IMR-90 (cell line): ENCODE measurements at regions not wholly inside any gene's neighbourhood (a gene's known extent, or its start where the extent isn't known, plus 50 kb on each side); places are given as distances from the start of the nearest gene placed in this dataset.
A peak's percentile ranks its signal among the peaks of the same experiment; 100 is the strongest.

ENCODE experiments used
- ATAC-seq: fragments of 200-7000 bp; cut with Tn5 transposase; 2 replicates; pipeline ENCODE4 v1.9.1; 2020; ENCODE audit warnings: low read depth, mild to moderate bottlenecking, moderate library complexity
- BruUV-seq: library from RNA; stranded (reverse); fragments of 400-500 nt; replicated peaks from 2 replicates; lab custom pipeline; 2021; lab: Mats Ljungman, UMichigan
- CTCF ChIA-PET: fragments of 300-600 bp; formaldehyde crosslinking; extraction: SDS; loops from one replicate; lab custom pipeline; 2021; ENCODE audit warnings: antibody characterized with exemption; lab: Yijun Ruan, JAX
- POLR2A ChIA-PET: fragments of 300-600 bp; sonication (Branson Sonifier 250); formaldehyde crosslinking; loops from one replicate; lab custom pipeline; 2022; ENCODE audit warnings: antibody characterized with exemption; ENCODE audit not compliant: unreplicated experiment; lab: Charles Lee
- DNase-seq: peaks from one replicate; pipeline ENCODE4 v3.0.0; 2013
- H2AFZ ChIP-seq: replicated peaks from 2 replicates; pipeline ENCODE3; 2013; ENCODE audit warnings: low read length, mild to moderate bottlenecking; ENCODE audit not compliant: poor library complexity
- H2AK5ac ChIP-seq: 2 replicates; pipeline ENCODE4 v1.6.1; 2013; ENCODE audit warnings: low read depth, low read length, inconsistent platforms
- H2AK9ac ChIP-seq: replicated peaks from 2 replicates; pipeline ENCODE3; 2013; ENCODE audit warnings: mild to moderate bottlenecking, low read depth, low read length, moderate library complexity; ENCODE audit not compliant: poor library complexity
- H2BK120ac ChIP-seq: 2 replicates; pipeline ENCODE4 v1.6.1; 2013; ENCODE audit warnings: low read depth, low read length, inconsistent platforms
- H2BK15ac ChIP-seq: 3 replicates; pipeline ENCODE4 v1.6.1; 2013; ENCODE audit warnings: low read depth, low read length, inconsistent platforms
- H2BK20ac ChIP-seq: 2 replicates; pipeline ENCODE4 v1.6.1; 2013; ENCODE audit warnings: low read depth, mild to moderate bottlenecking, inconsistent platforms, low read length, moderate library complexity
- H2BK5ac ChIP-seq: 2 replicates; pipeline ENCODE4 v1.6.1; 2013; ENCODE audit warnings: mild to moderate bottlenecking, low read depth, low read length, inconsistent platforms; ENCODE audit not compliant: poor library complexity, severe bottlenecking
- H3K14ac ChIP-seq: replicated peaks from 2 replicates; pipeline ENCODE4 v1.6.1; 2013; ENCODE audit warnings: low read depth, low read length, inconsistent platforms
- H3K18ac ChIP-seq: 2 replicates; pipeline ENCODE4 v1.6.1; 2013; ENCODE audit warnings: low read depth, low read length, control low read depth
- H3K23ac ChIP-seq: 2 replicates; pipeline ENCODE4 v1.6.1; 2013; ENCODE audit warnings: low read depth, low read length, inconsistent platforms
- H3K27ac ChIP-seq: 2 replicates; pipeline ENCODE4 v1.5.1; 2013; ENCODE audit warnings: mild to moderate bottlenecking, control low read depth, low read length; ENCODE audit not compliant: insufficient read depth
- H3K27me3 ChIP-seq: 2 replicates; pipeline ENCODE4 v1.6.1; 2013; ENCODE audit warnings: low read length; ENCODE audit not compliant: control insufficient read depth, insufficient read depth
- H3K36me3 ChIP-seq: 2 replicates; pipeline ENCODE4 v1.6.1; 2013; ENCODE audit warnings: low read length, mixed read lengths; ENCODE audit not compliant: control insufficient read depth, insufficient read depth
- H3K4ac ChIP-seq: 2 replicates; pipeline ENCODE4 v1.6.1; 2013; ENCODE audit warnings: low read depth, low read length, inconsistent platforms
- H3K4me1 ChIP-seq: 2 replicates; pipeline ENCODE4 v1.6.1; 2013; ENCODE audit warnings: low read length, mixed read lengths; ENCODE audit not compliant: control insufficient read depth, insufficient read depth
- H3K4me2 ChIP-seq: 2 replicates; pipeline ENCODE4 v1.6.1; 2013; ENCODE audit warnings: low read depth, mild to moderate bottlenecking, control low read depth, low read length, moderate library complexity
- H3K4me3 ChIP-seq: 2 replicates; pipeline ENCODE4 v1.5.1; 2013; ENCODE audit warnings: low read depth, mild to moderate bottlenecking, control low read depth, low read length, moderate library complexity; ENCODE audit not compliant: insufficient read depth
- H3K56ac ChIP-seq: 2 replicates; pipeline ENCODE4 v1.6.1; 2013; ENCODE audit warnings: low read length, inconsistent platforms; ENCODE audit not compliant: insufficient read depth; ENCODE audit errors: extremely low read depth
- H3K79me1 ChIP-seq, 2 experiments: 2 replicates each; pipeline ENCODE4 v1.6.1; 2013; ENCODE audit warnings: low read length in 2 of 2, inconsistent platforms in 1 of 2, low read depth in 1 of 2
- H3K9ac ChIP-seq: 2 replicates; pipeline ENCODE4 v1.6.1; 2013; ENCODE audit warnings: low read depth, low read length, control low read depth
- H3K9me1 ChIP-seq: 2 replicates; pipeline ENCODE4 v1.6.1; 2013; ENCODE audit warnings: low read length, inconsistent platforms; ENCODE audit not compliant: insufficient read depth
- H3K9me3 ChIP-seq: 2 replicates; pipeline ENCODE4 v1.6.1; 2013; ENCODE audit warnings: low read length; ENCODE audit not compliant: control insufficient read depth, insufficient read depth
- H4K20me1 ChIP-seq: 2 replicates; pipeline ENCODE4 v1.6.1; 2013; ENCODE audit warnings: low read length, inconsistent platforms; ENCODE audit not compliant: insufficient read depth
- H4K5ac ChIP-seq: 2 replicates; pipeline ENCODE4 v1.6.1; 2013; ENCODE audit warnings: mild to moderate bottlenecking, low read depth, low read length, control low read depth
- H4K8ac ChIP-seq, 2 experiments: 2 replicates each; pipeline ENCODE4 v1.6.1; 2013; ENCODE audit warnings: low read depth in 2 of 2, low read length in 2 of 2, control low read depth in 1 of 2, inconsistent platforms in 1 of 2
- H4K91ac ChIP-seq: 2 replicates; pipeline ENCODE4 v1.6.1; 2013; ENCODE audit warnings: low read depth, low read length, inconsistent platforms; ENCODE audit not compliant: insufficient read depth
- BHLHE40 ChIP-seq: fragments of 150-350 bp; IDR thresholded peaks from 2 replicates; pipeline ENCODE4 v1.6.1; 2016; ENCODE audit warnings: mild to moderate bottlenecking, low read depth, low read length
- CEBPB ChIP-seq: IDR thresholded peaks from 2 replicates; pipeline ENCODE4 v1.6.1; 2012; ENCODE audit warnings: low read depth, low read length, improper control_type of control experiment
- CHD1 ChIP-seq: IDR thresholded peaks from 2 replicates; pipeline ENCODE4 v1.6.1; 2012; ENCODE audit warnings: low read depth, low read length, improper control_type of control experiment
- CTCF ChIP-seq: conservative IDR thresholded peaks from 2 replicates; pipeline ENCODE4 v1.5.1; 2012; ENCODE audit warnings: mild to moderate bottlenecking, low read depth, low read length, improper control_type of control experiment
- ELK1 ChIP-seq: fragments of 150-350 bp; IDR thresholded peaks from 2 replicates; pipeline ENCODE4 v1.6.1; 2016; ENCODE audit warnings: low read depth, mild to moderate bottlenecking, low read length, moderate library complexity, borderline replicate concordance
- FOS ChIP-seq: fragments of 150-350 bp; IDR thresholded peaks from 2 replicates; pipeline ENCODE4 v1.6.1; 2016; ENCODE audit warnings: low read depth, low read length
- MAFK ChIP-seq: IDR thresholded peaks from 2 replicates; pipeline ENCODE4 v1.6.1; 2012; ENCODE audit warnings: low read depth, low read length, improper control_type of control experiment
- MAZ ChIP-seq: IDR thresholded peaks from 2 replicates; pipeline ENCODE4 v1.6.1; 2012; ENCODE audit warnings: low read depth, mild to moderate bottlenecking, low read length, improper control_type of control experiment, moderate library complexity, borderline replicate concordance
- MXI1 ChIP-seq: IDR thresholded peaks from 2 replicates; pipeline ENCODE4 v1.6.1; 2012; ENCODE audit warnings: low read depth, mild to moderate bottlenecking, low read length, moderate library complexity, borderline replicate concordance
- NFE2L2 ChIP-seq: fragments of 150-350 bp; IDR thresholded peaks from 2 replicates; pipeline ENCODE4 v1.6.1; 2016; ENCODE audit warnings: low read depth, mild to moderate bottlenecking, low read length
- POLR2A ChIP-seq: IDR thresholded peaks from 2 replicates; pipeline ENCODE4 v1.6.1; 2012; ENCODE audit warnings: mild to moderate bottlenecking, low read depth, low read length
- RAD21 ChIP-seq: IDR thresholded peaks from 2 replicates; pipeline ENCODE4 v1.6.1; 2012; ENCODE audit warnings: low read length, improper control_type of control experiment
- RCOR1 ChIP-seq: IDR thresholded peaks from 2 replicates; pipeline ENCODE4 v1.6.1; 2012; ENCODE audit warnings: mild to moderate bottlenecking, low read length, improper control_type of control experiment; ENCODE audit not compliant: insufficient replicate concordance
- RFX5 ChIP-seq: IDR thresholded peaks from 2 replicates; pipeline ENCODE4 v1.8.0; 2012; ENCODE audit warnings: low read depth, mild to moderate bottlenecking, low read length, moderate library complexity
- SMC3 ChIP-seq: fragments of 150-350 bp; IDR thresholded peaks from 2 replicates; pipeline ENCODE4 v1.6.1; 2016; ENCODE audit warnings: low read depth, mild to moderate bottlenecking, antibody characterized with exemption, low read length, moderate library complexity
- USF2 ChIP-seq: fragments of 150-350 bp; IDR thresholded peaks from 2 replicates; pipeline ENCODE4 v1.6.1; 2017; ENCODE audit warnings: mild to moderate bottlenecking, antibody characterized with exemption, low read length, low read depth
- WGBS, 2 experiments: methylation state at CpG; one replicate each; pipeline versions ENCODE4 v1.1.5 to v1.1.7; 2013; ENCODE audit warnings: missing lambda C conversion rate in 2 of 2; ENCODE audit not compliant: insufficient read length in 1 of 2; ENCODE audit errors: extremely low coverage in 2 of 2; 5-methylcytosine and 5-hydroxymethylcytosine counted together
- dilution Hi-C: fragments of 300-500 bp; cut with HindIII; formaldehyde crosslinking; loops from one replicate; pipeline ENCODE4 v1.14.3; 2018; ENCODE audit warnings: low sequenced_read_pairs; ENCODE audit not compliant: unreplicated experiment
- in situ Hi-C: fragments of 300-500 bp; cut with MboI; formaldehyde crosslinking; loops from 3 replicates; pipeline ENCODE4 v1.14.3; 2019; ENCODE audit warnings: low sequenced_read_pairs, inconsistent platforms, mixed read lengths
- intact Hi-C: fragments of 100-400 bp; cut with micrococcal nuclease; formaldehyde crosslinking; loops from 2 replicates; pipeline ENCODE4 v1.10.0; 2022

GRCh38 chr5:54678737-54679136 is 161.2 kb downstream of the SNX18 start:
- no peak overlapping the region for H2AFZ ChIP-seq
- H3K14ac ChIP-seq, result peak overlapping the region; percentile 74
- peak overlapping the region; percentile 77 for H2AK5ac ChIP-seq
- no TSS peak for BruUV-seq
- H3K27ac ChIP-seq, result peak overlapping the region; percentile 44; the same call in 1 of the 2 replicates
- H3K27me3 ChIP-seq, result no peaks in the 10 kb centered on the region
- peaks cover 0 to 24% of the 10 kb centered on the region in 2 experiments; a peak in 2 of 4 replicates for H3K79me1 ChIP-seq
- H3K9me1 ChIP-seq, result peaks cover 5% of the 10 kb centered on the region; the same call in 1 of the 2 replicates
- H3K18ac ChIP-seq, result peak overlapping the region; percentile 89
- no peak overlapping the region for H3K4me3 ChIP-seq
- intact Hi-C loops (no loop called here), dilution Hi-C loops (no loop called here), in situ Hi-C loops (no loop called here)
- H2BK5ac ChIP-seq, result peak overlapping the region; percentile 8
- H3K9ac ChIP-seq, result no peak overlapping the region
- no peak overlapping the region for H3K4me2 ChIP-seq
- peak overlapping the region; percentile 83; the same call in 1 of the 2 replicates for H3K23ac ChIP-seq
- no peak for ATAC-seq
- POLR2A ChIA-PET, result no interaction called here
- no peaks in the 10 kb centered on the region; the same call in 1 of the 2 replicates for H4K20me1 ChIP-seq
- CTCF ChIA-PET, result no interaction called here
- H4K91ac ChIP-seq, result peak overlapping the region; percentile 51; the same call in 1 of the 2 replicates
- peak overlapping the region; percentile 93 for H4K5ac ChIP-seq
- H2AK9ac ChIP-seq, result no peak overlapping the region
- peak overlapping the region; percentile 64; the same call in 2 of the 3 replicates for H2BK15ac ChIP-seq
- H3K4me1 ChIP-seq, result peaks cover 18% of the 10 kb centered on the region
- 100% methylated on average over 2 of the region's 3 CpGs; no CpG with 5 or more reads in 1 of the 2 experiments for WGBS, 2 experiments
- H3K36me3 ChIP-seq, result no peaks in the 10 kb centered on the region
- peak overlapping the region; percentile 18 to 62; a peak in 3 of 4 replicates for H4K8ac ChIP-seq
- peak overlapping the region; percentile 89 for H3K4ac ChIP-seq
- peak overlapping the region; percentile 90 for H2BK20ac ChIP-seq
- H3K9me3 ChIP-seq, result no peaks in the 10 kb centered on the region
- peak overlapping the region; percentile 86 for H2BK120ac ChIP-seq
- DNase-seq, result no peak
- H3K56ac ChIP-seq, result peak overlapping the region; percentile 10; the same call in 1 of the 2 replicates
- TF ChIP-seq ELK1, result no peak
- TF ChIP-seq RAD21, result no peak
- TF ChIP-seq MAFK, result no peak
- TF ChIP-seq CEBPB, result no peak
- TF ChIP-seq RCOR1, result no peak
- no peak for TF ChIP-seq POLR2A
- no peak for TF ChIP-seq FOS
- TF ChIP-seq MAZ, result no peak
- TF ChIP-seq SMC3, result no peak
- no peak for TF ChIP-seq MXI1
- no peak for TF ChIP-seq USF2
- TF ChIP-seq CTCF, result no peak
- TF ChIP-seq RFX5, result no peak
- no peak for TF ChIP-seq NFE2L2
- TF ChIP-seq BHLHE40, result no peak
- no peak for TF ChIP-seq CHD1
